H1 (cell line): ENCODE measurements at regions not wholly inside any gene's neighbourhood (a gene's known extent, or its start where the extent isn't known, plus 50 kb on each side); places are given as distances from the start of the nearest gene placed in this dataset.

ENCODE experiments used
- CTCF ChIA-PET: fragments of 300-600 bp; sonication (Branson Sonifier 250); formaldehyde crosslinking; loops from one replicate; lab custom pipeline; 2021; ENCODE audit not compliant: partially characterized antibody; lab: Charles Lee
- POLR2A ChIA-PET: fragments of 300-600 bp; sonication (Branson Sonifier 250); formaldehyde crosslinking; loops from one replicate; lab custom pipeline; 2021; ENCODE audit warnings: inconsistent platforms; ENCODE audit not compliant: partially characterized antibody; lab: Charles Lee
- DNase-seq, 2 experiments: peaks; one replicate each; pipeline versions ENCODE4 v3.0.0 to v3.0.0-alpha.2; 2010 to 2022; ENCODE audit warnings: low spot score in 2 of 2, low read depth in 1 of 2, mixed read lengths in 1 of 2
- FAIRE-seq: peaks from 2 replicates; lab custom pipeline; 2011; peaks lifted over from hg19 to GRCh38; lab: Jason Lieb, UNC
- H2AFZ ChIP-seq: 2 replicates; pipeline ENCODE4 v1.8.1; 2012; ENCODE audit warnings: low read length, inconsistent platforms
- H2AK5ac ChIP-seq: 2 replicates; pipeline ENCODE4 v1.6.1; 2013; ENCODE audit warnings: low read depth, low read length
- H2BK120ac ChIP-seq: replicated peaks from 2 replicates; pipeline ENCODE3; 2013; ENCODE audit warnings: low read depth, low read length, inconsistent platforms
- H2BK12ac ChIP-seq: 2 replicates; pipeline ENCODE4 v1.6.1; 2013; ENCODE audit warnings: low read depth, low read length
- H2BK15ac ChIP-seq: 2 replicates; pipeline ENCODE4 v1.6.1; 2013; ENCODE audit warnings: low read length
- H2BK20ac ChIP-seq: 2 replicates; pipeline ENCODE4 v1.6.1; 2013; ENCODE audit warnings: low read length
- H2BK5ac ChIP-seq: 2 replicates; pipeline ENCODE4 v1.6.1; 2013; ENCODE audit warnings: low read depth, low read length
- H3K14ac ChIP-seq: 2 replicates; pipeline ENCODE4 v1.6.1; 2013; ENCODE audit warnings: inconsistent platforms; ENCODE audit not compliant: insufficient read length
- H3K18ac ChIP-seq: 2 replicates; pipeline ENCODE4 v1.6.1; 2013; ENCODE audit warnings: low read length; ENCODE audit errors: extremely low read depth
- H3K23ac ChIP-seq: 2 replicates; pipeline ENCODE4 v1.6.1; 2013; ENCODE audit warnings: inconsistent platforms; ENCODE audit not compliant: insufficient read length
- H3K23me2 ChIP-seq: 2 replicates; pipeline ENCODE4 v1.6.1; 2013; ENCODE audit warnings: low read depth, low read length
- H3K27ac ChIP-seq: 2 replicates; pipeline ENCODE4 v1.6.1; 2011; ENCODE audit warnings: low read depth, low read length, inconsistent platforms
- H3K27me3 ChIP-seq, 4 experiments: replicated peaks in 1 of 4; 1 replicate in 1 of 4; 2 replicates in 3 of 4; pipeline versions ENCODE4 v1.6.1 to v1.8.1; 2011 to 2013; ENCODE audit warnings: low read length in 3 of 4, mild to moderate bottlenecking in 3 of 4, inconsistent platforms in 2 of 4, mixed read lengths in 2 of 4, moderate library complexity in 1 of 4; ENCODE audit not compliant: control insufficient read depth in 3 of 4, insufficient read depth in 3 of 4; ENCODE audit errors: extremely low read depth in 1 of 4
- H3K36me3 ChIP-seq, 4 experiments: 2 replicates each; pipeline versions ENCODE4 v1.6.1 to v1.8.1; 2011 to 2013; ENCODE audit warnings: mild to moderate bottlenecking in 4 of 4, low read length in 3 of 4, moderate library complexity in 2 of 4, control low read depth in 1 of 4, inconsistent platforms in 1 of 4; ENCODE audit not compliant: insufficient read depth in 4 of 4, control insufficient read depth in 2 of 4
- H3K4ac ChIP-seq: replicated peaks from 2 replicates; pipeline ENCODE3; 2013; ENCODE audit warnings: low read length, low read depth, mixed read lengths, inconsistent platforms; ENCODE audit not compliant: insufficient read length
- H3K4me1 ChIP-seq, 4 experiments: replicated peaks in 1 of 4; 1 replicate in 1 of 4; 2 replicates in 3 of 4; pipeline versions ENCODE4 v1.6.1 to v1.8.1; 2011 to 2013; ENCODE audit warnings: low read length in 3 of 4, inconsistent platforms in 2 of 4, mixed read lengths in 1 of 4; ENCODE audit not compliant: insufficient read depth in 4 of 4, control insufficient read depth in 3 of 4
- H3K4me2 ChIP-seq, 2 experiments: 2 replicates each; pipeline versions ENCODE4 v1.6.1 to v1.8.1; 2011 to 2013; ENCODE audit warnings: low read depth in 2 of 2, low read length in 2 of 2, control low read depth in 1 of 2, inconsistent platforms in 1 of 2, mild to moderate bottlenecking in 1 of 2; ENCODE audit not compliant: insufficient read depth in 1 of 2
- H3K4me3 ChIP-seq, 4 experiments: fragments of 200-600, 300-600 bp in 1 of 4; sonication (generic), shearing (Covaris generic), sonication (Bioruptor Twin) in 1 of 4; 2 replicates each; pipeline versions ENCODE4 v1.5.1 to v1.8.1; 2011 to 2016; ENCODE audit warnings: low read length in 4 of 4, low read depth in 3 of 4, control low read depth in 2 of 4, inconsistent platforms in 2 of 4, mild to moderate bottlenecking in 2 of 4, mixed read lengths in 1 of 4, moderate library complexity in 1 of 4; ENCODE audit not compliant: insufficient read depth in 2 of 4; ENCODE audit errors: extremely low read depth in 1 of 4
- H3K56ac ChIP-seq: replicated peaks from 2 replicates; pipeline ENCODE3; 2013; ENCODE audit warnings: low read depth, mild to moderate bottlenecking, mixed read lengths, low read length, inconsistent platforms; ENCODE audit not compliant: insufficient read length
- H3K79me1 ChIP-seq: 2 replicates; pipeline ENCODE4 v1.6.1; 2013; ENCODE audit warnings: low read depth, low read length, control low read depth
- H3K79me2 ChIP-seq, 2 experiments: 2 replicates each; pipeline versions ENCODE4 v1.6.1 to v1.8.1; 2012 to 2013; ENCODE audit warnings: low read length in 2 of 2, mild to moderate bottlenecking in 2 of 2, inconsistent platforms in 1 of 2; ENCODE audit not compliant: insufficient read depth in 2 of 2, control insufficient read depth in 1 of 2
- H3K9ac ChIP-seq, 4 experiments: replicated peaks in 1 of 4; 1 replicate in 1 of 4; 2 replicates in 3 of 4; pipeline versions ENCODE4 v1.6.1 to v1.8.1; 2011 to 2013; ENCODE audit warnings: low read depth in 3 of 4, low read length in 3 of 4, control low read depth in 2 of 4, mild to moderate bottlenecking in 2 of 4, moderate library complexity in 2 of 4, inconsistent platforms in 1 of 4; ENCODE audit errors: extremely low read depth in 1 of 4
- H3K9me3 ChIP-seq, 2 experiments: 2 replicates each; pipeline versions ENCODE4 v1.6.1 to v1.8.1; 2012 to 2013; ENCODE audit warnings: mild to moderate bottlenecking in 2 of 2, moderate library complexity in 2 of 2, control low read depth in 1 of 2, inconsistent platforms in 1 of 2, low read depth in 1 of 2, low read length in 1 of 2, mixed read lengths in 1 of 2; ENCODE audit not compliant: insufficient read depth in 2 of 2
- H4K20me1 ChIP-seq, 2 experiments: replicated peaks in 1 of 2; 2 replicates each; pipeline versions ENCODE3 to v1.8.1; 2011 to 2013; ENCODE audit warnings: inconsistent platforms in 2 of 2, low read length in 2 of 2, mild to moderate bottlenecking in 1 of 2; ENCODE audit not compliant: insufficient read depth in 2 of 2, control insufficient read depth in 1 of 2
- H4K5ac ChIP-seq: 2 replicates; pipeline ENCODE4 v1.6.1; 2013; ENCODE audit warnings: low read length, low read depth, mixed read lengths, inconsistent platforms; ENCODE audit not compliant: insufficient read length
- H4K8ac ChIP-seq: 2 replicates; pipeline ENCODE4 v1.8.0; 2013; ENCODE audit warnings: mild to moderate bottlenecking, moderate library complexity, low read length, inconsistent platforms; ENCODE audit not compliant: insufficient read depth; ENCODE audit errors: extremely low read depth
- H4K91ac ChIP-seq: replicated peaks from 2 replicates; pipeline ENCODE3; 2013; ENCODE audit warnings: low read length, mixed read lengths, inconsistent platforms; ENCODE audit not compliant: insufficient read length
- ATF3 ChIP-seq: IDR thresholded peaks from 2 replicates; pipeline ENCODE4 v1.6.1; 2011; ENCODE audit warnings: low read depth, mild to moderate bottlenecking, low read length; ENCODE audit not compliant: insufficient read depth
- BRCA1 ChIP-seq: IDR thresholded peaks from 2 replicates; pipeline ENCODE4 v1.6.1; 2012; ENCODE audit warnings: low read depth, low read length, improper control_type of control experiment
- CBX5 ChIP-seq: fragments of 300-800, 300-1000 bp; sonication (generic); IDR thresholded peaks from 2 replicates; pipeline ENCODE4 v1.7.1; 2016; ENCODE audit warnings: antibody characterized with exemption, low read length, low read depth
- CBX8 ChIP-seq: fragments of 300-800, 300-1000 bp; sonication (generic); IDR thresholded peaks from 2 replicates; pipeline ENCODE4 v1.7.1; 2016; ENCODE audit warnings: low read depth, low read length, borderline replicate concordance
- CHD2 ChIP-seq: IDR thresholded peaks from 2 replicates; pipeline ENCODE4 v1.6.1; 2012; ENCODE audit warnings: low read length, improper control_type of control experiment
- HDAC2 ChIP-seq, 2 experiments: fragments of 300-600 bp in 1 of 2; sonication (generic) in 1 of 2; IDR thresholded peaks; 2 replicates each; pipeline ENCODE4 v1.6.1; 2011 to 2012; ENCODE audit warnings: low read depth in 2 of 2, low read length in 2 of 2, mild to moderate bottlenecking in 2 of 2, moderate library complexity in 2 of 2, borderline replicate concordance in 1 of 2, inconsistent platforms in 1 of 2
- JUN ChIP-seq: IDR thresholded peaks from 2 replicates; pipeline ENCODE4 v1.6.1; 2011; ENCODE audit warnings: low read depth, mild to moderate bottlenecking, improper control_type of control experiment, low read length
- JUND ChIP-seq: IDR thresholded peaks from 2 replicates; pipeline ENCODE4 v1.6.1; 2011; ENCODE audit warnings: mild to moderate bottlenecking, improper control_type of control experiment, low read length
- KDM5A ChIP-seq: fragments of 200-600 bp; IDR thresholded peaks from 2 replicates; pipeline ENCODE4 v1.7.1; 2012; ENCODE audit warnings: mild to moderate bottlenecking, low read length, inconsistent platforms, mixed read lengths
- POLR2A ChIP-seq, 2 experiments: IDR thresholded peaks; 1 replicate in 1 of 2; 2 replicates in 1 of 2; pipeline ENCODE4 v1.6.1; 2011; ENCODE audit warnings: low read depth in 2 of 2, low read length in 2 of 2, mild to moderate bottlenecking in 2 of 2; ENCODE audit errors: control extremely low read depth in 1 of 2
- RAD21 ChIP-seq, 2 experiments: IDR thresholded peaks in 1 of 2; conservative IDR thresholded peaks in 1 of 2; 2 replicates each; pipeline ENCODE4 v1.6.1; 2011; ENCODE audit warnings: low read depth in 2 of 2, low read length in 2 of 2, improper control_type of control experiment in 1 of 2, inconsistent platforms in 1 of 2, mild to moderate bottlenecking in 1 of 2, moderate library complexity in 1 of 2
- SP1 ChIP-seq: IDR thresholded peaks from 2 replicates; pipeline ENCODE4 v1.6.1; 2011; ENCODE audit warnings: low read depth, low read length
- TBP ChIP-seq: IDR thresholded peaks from 2 replicates; pipeline ENCODE4 v1.6.1; 2011; ENCODE audit warnings: low read depth, low read length, improper control_type of control experiment
- TCF12 ChIP-seq: IDR thresholded peaks from 2 replicates; pipeline ENCODE4 v1.6.1; 2011; ENCODE audit warnings: low read depth, mild to moderate bottlenecking, low read length
- TEAD4 ChIP-seq: IDR thresholded peaks from 2 replicates; pipeline ENCODE4 v1.6.1; 2012; ENCODE audit warnings: low read depth, low read length, inconsistent platforms, mixed read lengths
- WGBS, 2 experiments: shearing (Covaris generic) in 1 of 2; methylation state at CpG; one replicate each; pipeline versions ENCODE4 v1.1.6 to v1.1.7; 2013 to 2015; ENCODE audit warnings: low lambda C conversion rate in 2 of 2, mixed read lengths in 2 of 2, inconsistent platforms in 1 of 2, low coverage in 1 of 2, missing lambda C conversion rate in 1 of 2; ENCODE audit not compliant: insufficient replicate concordance in 2 of 2, insufficient coverage in 1 of 2, insufficient read length in 1 of 2; ENCODE audit errors: extremely low coverage in 1 of 2, missing lambda C conversion rate in 1 of 2; 5-methylcytosine and 5-hydroxymethylcytosine counted together

- Histone ChIP-seq H2BK12ac (no peak overlapping the region), H3K79me1 (no peaks in the 10 kb centered on the region), H3K14ac (no peak overlapping the region), H3K4me3 (no peak overlapping the region), H3K36me3 (no peaks in the 10 kb centered on the region), H2BK5ac (no peak overlapping the region), H3K56ac (no peak overlapping the region), H3K4me1 (no peaks in the 10 kb centered on the region), H3K4ac (no peak overlapping the region), H3K27ac (no peak overlapping the region), H2BK15ac (no peak overlapping the region), H3K23me2 (no peaks in the 10 kb centered on the region), H3K79me2 (no peaks in the 10 kb centered on the region), H2BK120ac (no peak overlapping the region), H3K27me3 (no peaks in the 10 kb centered on the region), H2BK20ac (no peak overlapping the region), H3K23ac (no peak overlapping the region), H2AK5ac (no peak overlapping the region), H3K9ac (no peak overlapping the region), H4K8ac (no peak overlapping the region), H4K20me1 (no peaks in the 10 kb centered on the region), H3K9me3 (no peaks in the 10 kb centered on the region), H4K91ac (no peak overlapping the region), H3K18ac (no peak overlapping the region), H2AFZ (no peak overlapping the region), H3K4me2 (no peak overlapping the region), H4K5ac (no peak overlapping the region)
- no peak for FAIRE-seq
- ChIA-PET CTCF (interaction anchor here (0.6 kb wide), 1 partner anchor 20 kb away, joined by 3 read pairs; no protein-coding TSS in a partner anchor), POLR2A (interaction anchor here (1.2 kb wide), 1 partner anchor 11 kb away, joined by 4 read pairs; no protein-coding TSS in a partner anchor)
- WGBS, 2 experiments: 89% methylated on average over 2 of the region's 2 CpGs; no CpG with 5 or more reads in 1 of the 2 experiments
- no peak for DNase-seq
- TF ChIP-seq CBX5: no peak
- TF ChIP-seq POLR2A (IDR thresholded peaks at IDR 0.05; ENCODE audit: control extremely low read depth in 1 of 2, low read depth in 2 of 2, low read length in 2 of 2): no peak
- no peak for TF ChIP-seq BRCA1
- TF ChIP-seq TBP: no peak
- TF ChIP-seq TEAD4: no peak
- no peak for TF ChIP-seq RAD21 (IDR thresholded peaks at IDR 0.05 in 1 of 2, conservative IDR thresholded peaks at IDR 0.05 in 1 of 2; ENCODE audit: low read depth in 2 of 2, low read length in 2 of 2)
- TF ChIP-seq JUN: no peak
- TF ChIP-seq HDAC2 (IDR thresholded peaks at IDR 0.05; ENCODE audit: borderline replicate concordance in 1 of 2, low read depth in 2 of 2, low read length in 2 of 2): no peak
- TF ChIP-seq ATF3: no peak
- TF ChIP-seq KDM5A: no peak
- no peak for TF ChIP-seq JUND
- TF ChIP-seq CHD2: no peak
- no peak for TF ChIP-seq CBX8
- TF ChIP-seq TCF12: no peak
- TF ChIP-seq SP1: no peak
These were observed 192.3 kb upstream of the GRID2 start for GRCh38 chr4:92111493-92111892.
